ENCODE measurements at regions not wholly inside any gene's neighbourhood (a gene's known extent, or its start where the extent isn't known, plus 50 kb on each side); places are given as distances from the start of the nearest gene placed in this dataset.

DNA sequence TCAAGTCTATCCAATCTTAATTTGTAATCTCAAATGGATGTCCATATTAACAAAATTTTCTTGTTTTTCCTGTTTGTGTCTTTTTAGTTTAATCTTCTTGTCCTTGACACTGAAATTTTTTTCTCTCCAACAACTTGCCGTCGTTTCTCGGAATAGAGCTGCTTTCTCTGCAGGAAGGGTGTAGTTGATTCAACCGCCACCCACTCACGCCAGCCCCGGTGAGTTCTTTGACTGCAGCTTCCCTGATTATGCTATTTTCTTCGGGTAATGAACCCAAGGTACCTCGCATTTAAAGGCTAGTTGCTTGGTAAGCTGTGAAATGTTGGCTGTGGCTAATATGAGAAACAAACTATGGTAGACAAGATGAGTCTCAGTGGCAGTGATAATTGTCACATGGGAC lies 72.2 kb downstream of the DPRX start:
- DNase-seq (ENCODE audit: low read depth, low spot score) (no peak), ATAC-seq (no peak)
- in situ Hi-C loops (cut with HindIII; ENCODE audit: low pct_unique_long_range_greater_than_20kb, low sequenced_read_pairs) (no loop called here), intact Hi-C loops (cut with micrococcal nuclease; ENCODE audit: unreplicated experiment) (no loop called here)
- Histone ChIP-seq H3K9me3 (ENCODE audit: control insufficient read depth, insufficient read depth, low read depth, low read length) (no peaks in the 10 kb centered on the region), H3K4me3 (ENCODE audit: low read depth in 2 of 2, low read length in 2 of 2) (no peak overlapping the region), H3K4me1 (ENCODE audit: control insufficient read depth, insufficient read depth, low read length) (no peaks in the 10 kb centered on the region), H3K36me3 (ENCODE audit: control insufficient read depth, insufficient read depth, low read length) (no peaks in the 10 kb centered on the region), H3K27ac (ENCODE audit: low read length) (no peak overlapping the region), H3K27me3 (ENCODE audit: control insufficient read depth, insufficient read depth, low read length) (no peaks in the 10 kb centered on the region)
- BruUV-seq (replicated peaks), result no TSS peak
- ChIA-PET POLR2A (no interaction called here), CTCF (no interaction called here)
- TF ChIP-seq TCF7L2 (IDR thresholded peaks at IDR 0.05; ENCODE audit: low read depth, low read length) (no peak), SIN3A (IDR thresholded peaks at IDR 0.05; ENCODE audit: borderline replicate concordance, insufficient read depth, low read depth, low read length) (no peak), POLR2AphosphoS5 (IDR thresholded peaks at IDR 0.05; ENCODE audit: low read depth, low read length) (no peak)
- TF ChIP-seq, protein P1, sequence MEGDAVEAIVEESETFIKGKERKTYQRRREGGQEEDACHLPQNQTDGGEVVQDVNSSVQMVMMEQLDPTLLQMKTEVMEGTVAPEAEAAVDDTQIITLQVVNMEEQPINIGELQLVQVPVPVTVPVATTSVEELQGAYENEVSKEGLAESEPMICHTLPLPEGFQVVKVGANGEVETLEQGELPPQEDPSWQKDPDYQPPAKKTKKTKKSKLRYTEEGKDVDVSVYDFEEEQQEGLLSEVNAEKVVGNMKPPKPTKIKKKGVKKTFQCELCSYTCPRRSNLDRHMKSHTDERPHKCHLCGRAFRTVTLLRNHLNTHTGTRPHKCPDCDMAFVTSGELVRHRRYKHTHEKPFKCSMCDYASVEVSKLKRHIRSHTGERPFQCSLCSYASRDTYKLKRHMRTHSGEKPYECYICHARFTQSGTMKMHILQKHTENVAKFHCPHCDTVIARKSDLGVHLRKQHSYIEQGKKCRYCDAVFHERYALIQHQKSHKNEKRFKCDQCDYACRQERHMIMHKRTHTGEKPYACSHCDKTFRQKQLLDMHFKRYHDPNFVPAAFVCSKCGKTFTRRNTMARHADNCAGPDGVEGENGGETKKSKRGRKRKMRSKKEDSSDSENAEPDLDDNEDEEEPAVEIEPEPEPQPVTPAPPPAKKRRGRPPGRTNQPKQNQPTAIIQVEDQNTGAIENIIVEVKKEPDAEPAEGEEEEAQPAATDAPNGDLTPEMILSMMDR (IDR thresholded peaks at IDR 0.05), result no peak
- TF ChIP-seq, protein P2, sequence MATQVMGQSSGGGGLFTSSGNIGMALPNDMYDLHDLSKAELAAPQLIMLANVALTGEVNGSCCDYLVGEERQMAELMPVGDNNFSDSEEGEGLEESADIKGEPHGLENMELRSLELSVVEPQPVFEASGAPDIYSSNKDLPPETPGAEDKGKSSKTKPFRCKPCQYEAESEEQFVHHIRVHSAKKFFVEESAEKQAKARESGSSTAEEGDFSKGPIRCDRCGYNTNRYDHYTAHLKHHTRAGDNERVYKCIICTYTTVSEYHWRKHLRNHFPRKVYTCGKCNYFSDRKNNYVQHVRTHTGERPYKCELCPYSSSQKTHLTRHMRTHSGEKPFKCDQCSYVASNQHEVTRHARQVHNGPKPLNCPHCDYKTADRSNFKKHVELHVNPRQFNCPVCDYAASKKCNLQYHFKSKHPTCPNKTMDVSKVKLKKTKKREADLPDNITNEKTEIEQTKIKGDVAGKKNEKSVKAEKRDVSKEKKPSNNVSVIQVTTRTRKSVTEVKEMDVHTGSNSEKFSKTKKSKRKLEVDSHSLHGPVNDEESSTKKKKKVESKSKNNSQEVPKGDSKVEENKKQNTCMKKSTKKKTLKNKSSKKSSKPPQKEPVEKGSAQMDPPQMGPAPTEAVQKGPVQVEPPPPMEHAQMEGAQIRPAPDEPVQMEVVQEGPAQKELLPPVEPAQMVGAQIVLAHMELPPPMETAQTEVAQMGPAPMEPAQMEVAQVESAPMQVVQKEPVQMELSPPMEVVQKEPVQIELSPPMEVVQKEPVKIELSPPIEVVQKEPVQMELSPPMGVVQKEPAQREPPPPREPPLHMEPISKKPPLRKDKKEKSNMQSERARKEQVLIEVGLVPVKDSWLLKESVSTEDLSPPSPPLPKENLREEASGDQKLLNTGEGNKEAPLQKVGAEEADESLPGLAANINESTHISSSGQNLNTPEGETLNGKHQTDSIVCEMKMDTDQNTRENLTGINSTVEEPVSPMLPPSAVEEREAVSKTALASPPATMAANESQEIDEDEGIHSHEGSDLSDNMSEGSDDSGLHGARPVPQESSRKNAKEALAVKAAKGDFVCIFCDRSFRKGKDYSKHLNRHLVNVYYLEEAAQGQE (IDR thresholded peaks at IDR 0.05; ENCODE audit: insufficient read depth in 1 of 2, low read depth in 2 of 2, low read length in 1 of 2), result no peak

DNA sequence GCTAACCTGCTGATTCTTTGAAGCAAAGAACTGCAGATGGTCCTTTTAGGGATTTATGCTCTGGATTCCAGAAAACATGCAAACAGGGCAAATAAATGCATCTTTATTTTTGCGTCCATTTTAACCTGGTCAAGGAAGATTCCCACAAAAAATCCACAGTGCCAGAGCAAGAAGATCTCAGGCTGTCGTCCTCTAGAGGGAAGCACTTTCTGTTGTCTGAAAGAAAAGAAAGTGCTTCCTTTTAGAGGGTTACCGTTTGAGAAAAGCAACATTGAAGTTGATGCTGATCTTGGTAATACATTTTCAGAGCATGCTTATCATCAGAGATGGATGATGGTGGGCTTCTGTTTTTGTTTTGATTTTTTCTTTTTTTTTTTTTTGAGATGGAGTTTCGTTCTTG lies 75.5 kb downstream of the DPRX start:
- Histone ChIP-seq H3K27me3 (ENCODE audit: control insufficient read depth, insufficient read depth, low read length) (no peaks in the 10 kb centered on the region), H3K4me3 (ENCODE audit: low read depth in 2 of 2, low read length in 2 of 2) (no peak overlapping the region), H3K4me1 (ENCODE audit: control insufficient read depth, insufficient read depth, low read length) (no peaks in the 10 kb centered on the region), H3K9me3 (ENCODE audit: control insufficient read depth, insufficient read depth, low read depth, low read length) (no peaks in the 10 kb centered on the region), H3K36me3 (ENCODE audit: control insufficient read depth, insufficient read depth, low read length) (no peaks in the 10 kb centered on the region), H3K27ac (ENCODE audit: low read length) (no peak overlapping the region)
- no peak for ATAC-seq
- in situ Hi-C loops (cut with HindIII; ENCODE audit: low pct_unique_long_range_greater_than_20kb, low sequenced_read_pairs), result no loop called here
- BruUV-seq (replicated peaks), result no TSS peak
- POLR2A ChIA-PET, result no interaction called here
- intact Hi-C loops (cut with micrococcal nuclease; ENCODE audit: unreplicated experiment), result no loop called here
- TF ChIP-seq TCF7L2 (IDR thresholded peaks at IDR 0.05; ENCODE audit: low read depth, low read length) (no peak), SIN3A (IDR thresholded peaks at IDR 0.05; ENCODE audit: borderline replicate concordance, insufficient read depth, low read depth, low read length) (no peak)
- TF ChIP-seq, protein P1 (IDR thresholded peaks at IDR 0.05), result no peak
- DNase-seq (ENCODE audit: low read depth, low spot score), result no peak
- CTCF ChIA-PET, result no interaction called here

DNA sequence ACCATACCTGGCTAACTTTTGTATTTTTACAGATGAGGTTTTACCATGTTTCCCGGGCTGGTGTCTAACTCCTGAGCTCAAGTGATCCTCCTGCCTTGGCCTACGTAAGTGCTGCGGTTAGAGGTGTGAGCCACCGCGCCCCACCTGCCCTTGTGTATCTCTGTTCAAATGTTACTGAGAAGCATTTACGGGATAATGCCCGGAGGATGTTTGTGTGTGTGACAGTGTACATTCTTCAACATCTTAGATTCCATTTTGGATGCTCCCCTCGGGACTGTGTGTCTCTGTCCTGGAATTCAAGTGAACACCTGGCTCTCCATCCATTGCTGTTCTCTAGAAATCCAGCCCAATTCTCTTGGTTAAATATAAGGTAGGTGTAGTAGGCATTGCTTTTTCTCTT lies 93.7 kb downstream of the NLRP12 start:
- no TSS peak for BruUV-seq (replicated peaks)
- Histone ChIP-seq H3K27me3 (ENCODE audit: control insufficient read depth, insufficient read depth, low read length) (peaks cover 7% of the 10 kb centered on the region; the same call in 1 of the 2 replicates), H3K4me1 (ENCODE audit: control insufficient read depth, insufficient read depth, low read length) (no peaks in the 10 kb centered on the region), H3K9me3 (ENCODE audit: control insufficient read depth, insufficient read depth, low read depth, low read length) (no peaks in the 10 kb centered on the region), H3K27ac (ENCODE audit: low read length) (no peak overlapping the region), H3K4me3 (ENCODE audit: low read depth in 2 of 2, low read length in 2 of 2) (no peak overlapping the region), H3K36me3 (ENCODE audit: control insufficient read depth, insufficient read depth, low read length) (no peaks in the 10 kb centered on the region)
- in situ Hi-C loops (cut with HindIII; ENCODE audit: low pct_unique_long_range_greater_than_20kb, low sequenced_read_pairs) (no loop called here), intact Hi-C loops (cut with micrococcal nuclease; ENCODE audit: unreplicated experiment) (no loop called here)
- TF ChIP-seq, protein P2 (IDR thresholded peaks at IDR 0.05; ENCODE audit: insufficient read depth in 1 of 2, low read depth in 2 of 2, low read length in 1 of 2), result no peak
- TF ChIP-seq SIN3A (IDR thresholded peaks at IDR 0.05; ENCODE audit: borderline replicate concordance, insufficient read depth, low read depth, low read length), result no peak
- TF ChIP-seq, protein P1 (IDR thresholded peaks at IDR 0.05), result no peak
- no peak for ATAC-seq
- POLR2A ChIA-PET, result no interaction called here
- DNase-seq (ENCODE audit: low read depth, low spot score), result no peak
- CTCF ChIA-PET, result no interaction called here

Data from Panc1 (cell line).